ENCODE measurements at regions not wholly inside any gene's neighbourhood (a gene's known extent, or its start where the extent isn't known, plus 50 kb on each side); places are given as distances from the start of the nearest gene placed in this dataset.
"Not testable (repeated sequence)": the region's sequence is repeated elsewhere in the genome, so short reads cannot be mapped to it uniquely, and the experiment has no call there.

DNA sequence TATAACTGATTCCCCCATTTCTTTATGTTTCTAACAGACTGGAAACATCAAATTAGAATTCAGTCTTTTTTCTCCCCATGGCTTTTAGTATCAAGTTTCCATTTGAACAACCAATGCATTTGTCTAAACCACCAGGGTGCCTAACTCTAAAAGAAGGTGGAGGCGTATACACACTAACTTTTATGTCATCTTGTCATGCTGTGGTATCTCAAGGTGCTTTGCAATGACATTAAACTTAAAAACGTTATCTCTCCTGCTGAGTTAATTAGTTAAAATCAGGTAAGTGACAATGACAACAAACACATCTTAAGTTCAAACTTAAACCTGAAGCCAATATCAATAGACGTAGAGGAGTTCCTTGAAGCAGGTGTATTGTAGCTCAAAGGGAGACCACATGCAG is 1001.7 kb downstream of the PCDH17 start:
- H3K4me1 Mint-ChIP-seq = no peaks in the 10 kb centered on the region
- peaks cover 0 to 4% (median 0%) of the 10 kb centered on the region in 3 donors for H3K36me3 Mint-ChIP-seq

DNA sequence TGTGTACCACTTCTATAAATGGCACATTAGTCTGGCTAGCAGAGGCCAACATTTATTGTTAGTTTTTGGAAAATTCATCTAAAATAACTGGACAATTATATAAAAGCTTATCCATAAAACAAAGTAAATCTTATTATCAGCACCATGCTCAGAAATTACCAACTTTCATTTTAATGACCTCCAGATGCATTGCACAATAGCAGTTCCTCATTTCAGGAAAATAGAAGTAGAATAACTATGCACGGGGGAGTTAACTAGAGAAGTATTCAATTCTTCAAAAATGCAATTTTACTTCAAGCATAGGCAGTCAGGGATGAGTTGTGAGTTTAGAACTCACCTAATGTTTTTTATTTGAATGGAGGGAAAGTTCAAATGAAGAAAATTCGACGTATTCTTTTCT is 1023.5 kb downstream of the PCDH17 start:
- Mint-ChIP-seq H3K9me3 (peaks cover 8 to 40% (median 17%) of the 10 kb centered on the region in 6 donors), H3K27me3 (ENCODE audit: low read depth in 3 of 3) (no peaks in the 10 kb centered on the region), H3K36me3 (peaks cover 0 to 3% (median 0%) of the 10 kb centered on the region in 3 donors), H3K4me1 (no peaks in the 10 kb centered on the region), H3K27ac (no peak overlapping the region), H3K4me3 (no peak overlapping the region)
- no peak for DNase-seq

More for the DNA sequence above, 1001.7 kb downstream of the PCDH17 start:
- Mint-ChIP-seq H3K4me3 (no peak overlapping the region), H3K27me3 (ENCODE audit: low read depth in 3 of 3) (peaks cover 0 to 2% (median 0%) of the 10 kb centered on the region in 3 donors), H3K9me3 (peaks cover 1 to 26% (median 12%) of the 10 kb centered on the region in 6 donors), H3K27ac (no peak overlapping the region)
- DNase-seq = no peak

DNA sequence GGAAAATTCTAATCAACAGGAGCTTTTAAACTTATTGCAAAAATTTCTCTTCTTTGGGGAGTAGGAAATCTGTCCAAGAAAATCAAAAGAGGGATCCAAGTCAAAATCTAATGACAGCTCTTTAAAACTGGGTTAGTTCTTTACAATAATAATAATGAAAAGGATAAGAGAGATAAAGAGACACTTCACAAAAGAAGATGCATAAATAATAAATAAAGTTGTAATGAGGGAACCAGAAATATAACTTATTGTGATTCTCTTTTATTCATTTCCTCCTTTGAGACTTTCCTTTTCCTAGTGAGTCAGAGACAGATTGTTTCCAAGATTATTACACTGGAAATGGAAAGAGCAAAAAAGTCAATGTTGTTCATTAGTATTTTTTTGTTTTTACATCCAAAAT is 1029.3 kb downstream of the PCDH17 start:
- Mint-ChIP-seq H3K4me3 (no peak overlapping the region), H3K27ac (no peak overlapping the region), H3K36me3 (peaks cover 0 to 3% (median 0%) of the 10 kb centered on the region in 3 donors), H3K27me3 (ENCODE audit: low read depth in 3 of 3) (peaks cover 0 to 2% (median 0%) of the 10 kb centered on the region in 3 donors), H3K4me1 (no peaks in the 10 kb centered on the region), H3K9me3 (peaks cover 6 to 49% (median 30%) of the 10 kb centered on the region in 6 donors)
- no peak for DNase-seq

- Mint-ChIP-seq H3K27me3 (ENCODE audit: low read depth in 3 of 3) (peaks cover 0 to 2% (median 1%) of the 10 kb centered on the region in 3 donors), H3K27ac (no peak overlapping the region), H3K36me3 (no peaks in the 10 kb centered on the region), H3K4me3 (no peak overlapping the region), H3K4me1 (no peaks in the 10 kb centered on the region), H3K9me3 (peaks cover 3 to 23% (median 18%) of the 10 kb centered on the region in 6 donors)
- no peak for DNase-seq
Observed at GRCh38 chr13:58666331-58666730, 1034.8 kb downstream of the PCDH17 start.

GRCh38 chr13:58667096-58667495 is 1035.6 kb downstream of the PCDH17 start:
- Mint-ChIP-seq H3K9me3 (peaks cover 3 to 21% (median 16%) of the 10 kb centered on the region in 6 donors), H3K27me3 (ENCODE audit: low read depth in 3 of 3) (peaks cover 0 to 2% (median 1%) of the 10 kb centered on the region in 3 donors), H3K27ac (no peak overlapping the region), H3K4me3 (no peak overlapping the region), H3K36me3 (no peaks in the 10 kb centered on the region), H3K4me1 (no peaks in the 10 kb centered on the region)
- DNase-seq = no peak

- DNase-seq = no peak
- Mint-ChIP-seq H3K27me3 (ENCODE audit: low read depth in 3 of 3) (no peaks in the 10 kb centered on the region), H3K36me3 (no peaks in the 10 kb centered on the region), H3K27ac (no peak overlapping the region), H3K4me3 (no peak overlapping the region), H3K4me1 (no peaks in the 10 kb centered on the region), H3K9me3 (peaks cover 9 to 47% (median 22%) of the 10 kb centered on the region in 6 donors)
Observed at GRCh38 chr13:58680115-58680514, 1048.6 kb downstream of the PCDH17 start.

DNA sequence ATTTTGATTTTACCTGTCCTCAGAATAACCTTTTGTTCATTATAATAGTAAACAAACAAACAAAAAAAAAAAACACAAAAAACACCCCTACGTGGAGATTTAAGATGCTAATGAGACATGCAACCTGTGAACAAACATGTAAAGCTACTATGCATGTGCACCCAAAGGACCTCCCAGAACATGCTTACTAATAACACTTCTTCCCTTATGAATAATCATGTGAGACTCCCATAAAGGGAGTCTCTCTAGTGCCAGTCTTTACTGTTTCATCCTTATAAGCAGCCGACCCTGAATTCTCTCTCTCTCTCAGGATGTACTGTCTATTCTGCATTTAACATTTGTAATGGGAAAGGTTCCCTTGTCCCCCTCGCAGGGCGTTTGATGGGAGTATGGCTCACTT is 1051.1 kb downstream of the PCDH17 start:
- Mint-ChIP-seq H3K27me3 (ENCODE audit: low read depth in 3 of 3) (no peaks in the 10 kb centered on the region), H3K9me3 (peaks cover 9 to 55% (median 25%) of the 10 kb centered on the region in 6 donors), H3K4me1 (no peaks in the 10 kb centered on the region), H3K4me3 (no peak overlapping the region), H3K36me3 (no peaks in the 10 kb centered on the region), H3K27ac (no peak overlapping the region)
- no peak for DNase-seq

DNA sequence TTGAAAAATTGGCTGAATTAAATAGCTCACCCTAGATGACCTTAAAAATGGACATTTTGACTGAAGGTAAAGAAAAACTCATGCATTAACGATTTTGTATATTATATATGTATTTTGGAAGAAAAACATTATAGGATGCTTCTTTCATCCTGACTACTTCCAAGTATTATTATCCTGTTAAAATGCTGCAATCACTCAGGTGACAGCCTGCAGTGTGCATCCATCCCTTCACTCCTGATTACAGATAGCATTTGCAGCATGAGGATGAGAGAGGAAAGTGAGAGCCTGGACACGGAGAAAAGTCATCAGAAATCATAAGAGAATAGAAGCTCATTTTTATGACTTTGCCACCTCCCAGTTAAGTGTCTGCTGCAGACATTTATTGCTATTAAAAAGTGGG is 1055.6 kb downstream of the PCDH17 start:
- Mint-ChIP-seq H3K9me3 (peaks cover 0 to 52% (median 21%) of the 10 kb centered on the region in 6 donors), H3K27me3 (ENCODE audit: low read depth in 3 of 3) (no peaks in the 10 kb centered on the region), H3K27ac (no peak overlapping the region), H3K4me3 (no peak overlapping the region), H3K36me3 (no peaks in the 10 kb centered on the region), H3K4me1 (no peaks in the 10 kb centered on the region)
- no peak for DNase-seq

- no peaks in the 10 kb centered on the region for H3K36me3 Mint-ChIP-seq
- H3K27me3 Mint-ChIP-seq (ENCODE audit: low read depth in 3 of 3) = no peaks in the 10 kb centered on the region
- H3K27ac Mint-ChIP-seq = no peak overlapping the region
- no peaks in the 10 kb centered on the region for H3K4me1 Mint-ChIP-seq
- no peak overlapping the region for H3K4me3 Mint-ChIP-seq
- DNase-seq = no peak
- H3K9me3 Mint-ChIP-seq = peaks cover 4 to 34% (median 27%) of the 10 kb centered on the region in 6 donors
Observed at GRCh38 chr13:58698531-58698930, 1067.0 kb downstream of the PCDH17 start.

GRCh38 chr13:58704953-58705352 is 1073.4 kb downstream of the PCDH17 start:
- Mint-ChIP-seq H3K27ac (no peak overlapping the region), H3K4me3 (no peak overlapping the region), H3K9me3 (peaks cover 13 to 48% (median 30%) of the 10 kb centered on the region in 6 donors), H3K4me1 (no peaks in the 10 kb centered on the region), H3K36me3 (no peaks in the 10 kb centered on the region), H3K27me3 (ENCODE audit: low read depth in 3 of 3) (no peaks in the 10 kb centered on the region)
- no peak for DNase-seq

GRCh38 chr13:58706421-58706820 is 1074.9 kb downstream of the PCDH17 start:
- no peak overlapping the region for H3K4me3 Mint-ChIP-seq
- DNase-seq = no peak
- H3K4me1 Mint-ChIP-seq = no peaks in the 10 kb centered on the region
- H3K9me3 Mint-ChIP-seq = peaks cover 11 to 62% (median 37%) of the 10 kb centered on the region in 6 donors
- no peaks in the 10 kb centered on the region for H3K27me3 Mint-ChIP-seq (ENCODE audit: low read depth in 3 of 3)
- no peak overlapping the region for H3K27ac Mint-ChIP-seq
- H3K36me3 Mint-ChIP-seq = peaks cover 0 to 2% (median 0%) of the 10 kb centered on the region in 3 donors

GRCh38 chr13:58712191-58712590 is 1080.6 kb downstream of the PCDH17 start:
- Mint-ChIP-seq H3K27ac (no peak overlapping the region), H3K9me3 (peaks cover 15 to 73% (median 39%) of the 10 kb centered on the region in 6 donors), H3K4me1 (no peaks in the 10 kb centered on the region), H3K27me3 (ENCODE audit: low read depth in 3 of 3) (no peaks in the 10 kb centered on the region), H3K4me3 (no peak overlapping the region), H3K36me3 (peaks cover 0 to 4% (median 0%) of the 10 kb centered on the region in 3 donors)
- DNase-seq = no peak

DNA sequence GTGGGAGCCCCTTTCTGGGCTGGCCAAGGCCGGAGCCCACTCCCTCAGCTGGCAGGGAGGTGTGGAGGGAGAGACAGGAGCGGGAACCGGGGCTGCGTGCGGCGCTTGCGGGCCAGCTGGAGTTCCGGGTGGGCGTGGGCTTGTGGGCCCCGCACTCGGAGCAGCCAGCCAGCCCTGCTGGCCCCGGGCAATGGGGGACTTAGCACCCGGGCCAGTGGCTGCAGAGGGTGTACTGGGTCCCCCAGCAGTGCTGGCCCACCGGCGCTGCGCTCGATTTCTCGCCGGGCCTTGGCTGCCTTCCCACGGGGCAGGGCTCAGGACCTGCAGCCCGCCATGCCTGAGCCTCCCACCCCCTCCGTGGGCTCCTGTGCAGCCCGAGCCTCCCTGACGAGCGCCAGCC is 1082.5 kb downstream of the PCDH17 start:
- DNase-seq; H3K4me1 Mint-ChIP-seq; H3K4me3 Mint-ChIP-seq; H3K36me3 Mint-ChIP-seq; H3K27me3 Mint-ChIP-seq (ENCODE audit: low read depth in 3 of 3); H3K27ac Mint-ChIP-seq: not testable (repeated sequence)
- H3K9me3 Mint-ChIP-seq = peaks cover 18 to 72% (median 34%) of the 10 kb centered on the region in 6 donors

GRCh38 chr13:58721273-58721672 is 1089.7 kb downstream of the PCDH17 start:
- H3K36me3 Mint-ChIP-seq = no peaks in the 10 kb centered on the region
- H3K4me3 Mint-ChIP-seq = no peak overlapping the region
- H3K4me1 Mint-ChIP-seq = no peaks in the 10 kb centered on the region
- no peak overlapping the region for H3K27ac Mint-ChIP-seq
- no peak for DNase-seq
- H3K9me3 Mint-ChIP-seq = peaks cover 4 to 35% (median 15%) of the 10 kb centered on the region in 6 donors
- H3K27me3 Mint-ChIP-seq (ENCODE audit: low read depth in 3 of 3) = no peaks in the 10 kb centered on the region

DNA sequence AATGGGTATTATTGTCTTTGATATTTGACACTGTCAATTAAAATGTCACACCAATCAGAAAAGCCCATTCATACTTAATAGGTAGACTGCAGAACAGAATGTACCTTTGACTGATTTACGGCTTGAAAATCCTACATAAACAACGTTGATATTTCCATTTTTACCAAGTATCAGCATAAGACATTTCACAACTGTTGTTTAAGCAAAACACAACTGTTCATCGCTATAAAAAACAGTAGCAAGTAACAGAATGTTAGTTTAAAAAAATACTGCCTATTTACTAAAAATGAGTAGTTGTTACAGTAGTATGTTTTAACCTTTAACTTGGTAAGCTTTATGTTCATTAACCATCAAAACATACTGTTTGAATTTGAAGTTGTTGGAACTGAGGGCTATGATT is 1096.6 kb downstream of the PCDH17 start:
- Mint-ChIP-seq H3K9me3 (peaks cover 0 to 40% (median 18%) of the 10 kb centered on the region in 6 donors), H3K36me3 (no peaks in the 10 kb centered on the region), H3K27me3 (ENCODE audit: low read depth in 3 of 3) (no peaks in the 10 kb centered on the region), H3K4me3 (no peak overlapping the region), H3K27ac (no peak overlapping the region), H3K4me1 (no peaks in the 10 kb centered on the region)
- no peak for DNase-seq

All from immature natural killer cell (primary cell).